ENCODE measurements at regions not wholly inside any gene's neighbourhood (a gene's known extent, or its start where the extent isn't known, plus 50 kb on each side); places are given as distances from the start of the nearest gene placed in this dataset.

DNA sequence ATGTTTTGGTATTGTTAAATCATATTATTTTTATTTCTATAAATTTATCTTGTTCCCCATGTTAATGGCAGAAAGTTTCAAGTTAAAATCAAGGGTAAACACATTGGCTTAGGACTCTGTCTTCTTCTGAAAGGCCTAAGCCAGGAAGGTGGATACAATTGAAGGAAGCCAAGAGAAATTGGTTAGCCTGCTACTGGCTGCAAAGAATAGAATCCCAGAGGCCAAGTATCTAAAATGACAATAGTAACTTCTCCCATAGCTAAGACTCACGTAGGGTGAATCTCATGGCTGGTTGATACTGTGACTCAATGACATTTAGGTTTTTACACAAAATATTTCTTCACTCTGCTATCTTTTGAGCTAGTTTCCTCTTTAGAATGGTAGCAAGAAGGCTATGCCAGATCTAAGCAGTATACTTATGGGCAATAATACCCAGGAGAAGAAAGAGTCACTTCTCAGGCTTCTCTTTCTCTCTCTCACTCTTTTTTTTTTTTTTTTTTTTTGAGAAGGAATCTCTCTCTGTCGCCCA lies 621.5 kb upstream of the TBL1XR1 start:
- no peak for DNase-seq (ENCODE audit: low spot score)

DNA sequence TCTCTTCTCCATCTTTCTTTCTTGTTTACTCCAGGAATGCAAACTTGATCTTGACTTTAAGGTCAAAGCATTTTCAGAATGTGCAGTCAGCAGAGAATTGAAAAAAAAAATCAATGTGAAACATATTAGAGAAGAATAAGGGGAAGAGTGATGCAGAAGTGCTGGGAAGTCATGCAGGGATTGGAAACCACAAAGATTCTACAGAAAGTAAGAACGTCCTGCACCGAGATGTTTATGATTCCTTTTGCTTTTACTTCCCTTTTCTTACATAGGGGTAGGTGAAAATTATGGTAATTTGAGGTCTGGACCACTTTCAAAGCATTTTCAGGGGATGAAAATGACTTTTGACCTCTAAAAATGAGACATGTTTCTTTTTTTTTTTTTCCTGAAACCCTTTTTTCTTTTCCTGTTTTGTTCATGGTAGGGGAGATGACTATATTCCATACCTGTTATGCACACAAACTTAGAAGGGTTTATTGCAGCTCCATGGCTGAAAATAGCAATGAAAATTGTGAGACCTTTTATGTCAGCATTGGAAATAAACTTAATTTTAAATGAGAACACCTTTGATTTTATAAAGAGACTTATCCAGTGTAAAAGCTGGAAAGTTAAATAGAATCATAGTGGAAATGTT lies 623.5 kb upstream of the TBL1XR1 start:
- no peak for DNase-seq (ENCODE audit: low spot score)

DNA sequence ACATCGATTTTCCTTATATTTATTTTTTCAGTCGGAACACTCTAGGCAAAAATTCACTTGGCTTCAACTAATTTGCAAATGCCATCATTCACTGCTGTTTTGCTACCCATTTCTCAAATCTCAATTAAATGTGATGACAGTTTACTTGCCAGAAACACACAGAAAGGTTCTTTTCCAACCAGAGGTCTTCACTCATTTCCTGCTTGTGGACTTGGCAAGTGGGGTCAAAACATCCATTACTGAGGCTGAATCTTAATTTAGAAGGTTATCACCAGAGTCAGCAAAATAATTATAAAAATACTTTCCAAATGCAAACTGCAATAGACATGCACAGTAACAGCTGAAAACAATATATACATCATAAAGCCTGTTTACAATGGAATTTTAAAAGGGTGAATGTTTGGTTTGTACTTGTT lies 625.4 kb upstream of the TBL1XR1 start:
- no peak for DNase-seq (ENCODE audit: low spot score)

DNA sequence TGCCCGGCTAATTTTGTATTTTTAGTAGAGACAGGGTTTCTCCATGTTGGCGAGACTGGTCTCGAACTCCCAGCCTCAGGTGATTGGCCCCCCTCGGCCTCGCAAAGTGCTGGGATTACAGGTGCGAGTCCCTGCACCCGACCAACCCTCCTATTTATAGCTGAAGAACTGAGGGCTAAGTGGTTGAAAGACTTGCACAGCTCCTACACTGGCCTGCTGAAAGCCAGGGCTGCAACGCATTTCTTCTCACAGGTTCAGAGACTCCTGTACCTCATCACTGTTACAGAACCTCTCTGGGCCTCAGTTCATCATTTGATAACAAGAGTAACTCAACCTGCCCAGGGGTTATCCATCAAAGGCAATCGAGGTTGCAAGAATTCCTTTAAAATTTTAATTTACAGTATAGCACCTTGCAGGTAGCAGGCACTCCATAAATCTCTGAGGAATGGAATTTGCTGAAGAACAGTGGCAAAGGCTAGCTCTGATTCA lies 626.5 kb upstream of the TBL1XR1 start:
- no peak for DNase-seq (ENCODE audit: low spot score)

DNA sequence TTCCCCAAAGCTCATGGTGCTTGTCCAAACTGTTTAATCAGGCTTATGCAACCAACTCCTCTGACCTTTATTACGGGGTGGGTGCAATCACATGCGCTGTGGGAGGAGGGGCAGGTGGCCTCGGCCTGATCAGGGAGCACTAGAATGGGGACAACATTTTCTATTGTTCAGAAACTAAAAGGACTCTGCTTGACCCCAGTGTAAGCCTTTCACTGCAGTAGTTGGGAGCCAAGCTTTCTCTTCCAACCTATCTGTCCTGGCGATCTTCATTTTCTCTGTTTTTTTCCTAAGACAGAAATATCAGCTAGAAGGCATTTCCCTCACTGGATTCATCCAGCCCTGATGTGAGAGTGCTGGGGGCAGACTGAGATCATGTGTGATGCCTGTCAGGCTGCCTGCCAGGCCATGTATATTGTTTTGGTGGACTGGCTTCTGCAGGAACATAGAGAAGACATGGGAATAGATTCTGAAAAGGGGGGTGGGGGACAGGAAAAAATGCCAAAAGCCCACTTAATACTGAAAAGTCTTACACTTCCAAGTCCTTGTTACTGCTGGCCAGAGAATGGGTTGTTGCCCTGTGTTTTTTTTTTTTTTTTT lies 627.0 kb upstream of the TBL1XR1 start:
- DNase-seq (ENCODE audit: low spot score) = peak; percentile 50

DNA sequence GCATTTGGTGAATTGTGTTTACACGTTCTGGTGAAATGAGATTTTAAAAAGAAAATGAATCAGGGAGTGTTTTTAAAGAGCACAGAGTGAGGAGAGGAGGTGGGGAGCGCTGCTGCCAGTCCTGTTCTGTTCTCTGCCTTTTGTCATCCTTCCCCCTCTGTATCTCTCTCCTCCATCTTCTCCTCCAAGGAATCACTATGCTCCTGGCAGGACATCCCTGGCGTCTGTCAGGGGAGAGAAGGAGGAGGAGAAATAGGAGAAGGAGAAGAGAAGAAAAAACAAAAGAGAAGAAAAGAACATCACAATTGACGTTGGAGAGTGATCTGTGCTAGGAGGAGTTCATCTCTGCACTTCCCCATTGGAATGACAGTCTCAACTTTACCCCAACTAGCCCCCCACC lies 627.6 kb upstream of the TBL1XR1 start:
- DNase-seq (ENCODE audit: low spot score) = no peak

DNA sequence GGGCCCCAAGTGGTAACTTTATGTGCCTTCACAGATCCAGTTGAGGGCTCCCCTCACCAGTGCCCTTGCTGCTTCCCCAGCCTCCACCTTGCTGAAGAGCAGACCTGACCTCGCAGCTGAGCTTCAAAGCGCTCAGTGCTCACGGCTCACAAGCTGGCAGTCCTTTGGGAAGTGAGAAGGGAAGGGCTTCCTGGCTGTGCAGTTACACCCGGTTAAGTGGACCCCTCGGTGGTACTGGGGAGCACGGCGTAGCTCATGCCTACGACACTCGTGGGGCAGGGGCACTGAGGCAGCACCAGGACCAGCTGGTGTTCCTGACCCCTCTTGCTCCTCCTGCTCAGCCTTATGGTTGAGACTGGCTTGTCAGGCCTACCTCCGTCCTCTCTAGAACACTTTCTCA lies 629.0 kb upstream of the TBL1XR1 start:
- DNase-seq (ENCODE audit: low spot score) = no peak

DNA sequence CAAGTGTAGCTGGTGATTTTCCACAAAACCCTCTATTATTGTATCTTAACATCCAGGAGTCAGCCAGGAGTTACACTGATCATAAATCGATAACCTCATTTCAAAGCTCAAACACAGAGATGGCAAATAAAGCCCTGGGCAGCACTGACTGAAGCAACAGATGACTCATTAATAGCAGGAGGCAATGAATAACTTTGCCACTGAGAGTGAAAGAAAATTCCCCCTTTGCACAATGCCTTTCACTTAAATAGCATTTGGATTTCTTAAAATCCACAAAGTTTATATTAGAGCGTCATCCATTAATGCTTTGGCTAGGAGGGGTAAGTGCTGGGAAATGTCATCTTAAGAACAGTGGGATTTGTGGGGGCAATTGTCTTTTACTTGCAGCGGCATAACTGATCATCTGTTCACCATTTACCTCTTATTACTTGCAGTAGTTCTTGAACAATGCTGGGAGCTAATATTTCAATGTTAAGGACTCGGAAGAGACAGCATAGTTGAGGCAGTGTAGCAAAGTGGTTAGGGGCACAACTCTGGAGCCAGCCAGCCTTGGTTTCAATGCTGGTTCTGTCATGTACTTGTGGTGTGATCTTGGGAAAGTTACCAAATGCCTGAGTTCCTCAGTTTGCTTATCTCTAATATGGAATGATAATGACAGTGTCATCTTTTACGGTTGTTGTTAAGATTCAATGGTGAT lies 630.4 kb upstream of the TBL1XR1 start:
- DNase-seq (ENCODE audit: low spot score) = peak; percentile 29

DNA sequence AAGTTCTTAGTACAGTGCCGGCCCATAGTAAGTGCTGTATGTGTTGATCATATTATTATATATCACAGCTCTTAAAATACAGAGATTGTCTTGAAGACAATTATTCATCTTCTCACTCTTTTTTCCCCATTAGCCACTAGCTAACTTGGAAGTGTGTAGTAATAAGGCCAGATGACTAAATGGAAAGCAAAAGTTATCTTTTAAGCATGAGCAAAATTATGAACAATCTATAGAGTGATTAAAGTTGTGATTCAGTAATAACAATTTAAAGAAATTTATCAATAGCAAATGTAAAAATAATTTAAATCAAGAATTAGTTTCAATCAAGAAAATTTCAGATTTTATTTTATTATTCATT lies 630.9 kb upstream of the TBL1XR1 start:
- no peak for DNase-seq (ENCODE audit: low spot score)

DNA sequence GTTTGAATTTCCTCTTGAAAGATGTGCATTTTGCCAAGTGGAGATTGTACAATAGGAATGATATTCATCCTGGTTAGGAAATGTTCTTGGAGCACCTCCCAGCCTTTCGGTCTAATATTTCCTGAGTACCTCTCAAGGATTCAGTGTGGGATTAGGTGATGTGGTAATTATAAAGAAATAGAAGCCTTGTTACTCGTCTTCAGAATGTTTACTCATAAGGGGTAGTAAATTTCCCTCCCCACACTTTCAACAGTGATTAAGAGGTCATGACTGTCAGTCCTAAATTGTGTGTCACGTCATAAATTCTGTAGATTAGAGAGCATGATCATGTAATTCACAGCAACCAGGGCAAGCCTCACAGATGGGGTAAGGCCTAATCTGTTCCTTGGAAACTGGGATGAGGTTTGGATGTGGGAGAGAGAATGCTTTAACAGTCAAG lies 633.1 kb upstream of the TBL1XR1 start:
- no peak for DNase-seq (ENCODE audit: low spot score)

DNA sequence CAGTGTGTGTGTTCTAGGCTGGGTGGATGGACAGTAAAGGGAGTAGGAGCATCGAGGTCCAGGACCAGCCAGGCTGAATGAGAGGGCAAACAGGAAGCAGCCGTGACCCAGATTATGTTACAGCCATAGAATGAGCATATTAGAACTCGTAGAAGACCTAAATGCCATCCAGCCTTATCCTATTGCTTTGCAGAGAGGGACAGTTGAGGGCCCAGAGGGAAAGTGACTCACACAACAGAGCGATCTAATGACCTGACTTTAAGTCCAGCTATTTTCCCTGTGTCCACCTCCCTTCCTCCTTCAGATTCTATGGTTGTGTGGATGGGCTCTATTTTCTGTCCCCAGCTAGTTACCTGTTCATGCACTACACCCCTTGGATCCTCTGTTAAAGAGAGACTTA lies 634.1 kb upstream of the TBL1XR1 start:
- no peak for DNase-seq (ENCODE audit: low spot score)

DNA sequence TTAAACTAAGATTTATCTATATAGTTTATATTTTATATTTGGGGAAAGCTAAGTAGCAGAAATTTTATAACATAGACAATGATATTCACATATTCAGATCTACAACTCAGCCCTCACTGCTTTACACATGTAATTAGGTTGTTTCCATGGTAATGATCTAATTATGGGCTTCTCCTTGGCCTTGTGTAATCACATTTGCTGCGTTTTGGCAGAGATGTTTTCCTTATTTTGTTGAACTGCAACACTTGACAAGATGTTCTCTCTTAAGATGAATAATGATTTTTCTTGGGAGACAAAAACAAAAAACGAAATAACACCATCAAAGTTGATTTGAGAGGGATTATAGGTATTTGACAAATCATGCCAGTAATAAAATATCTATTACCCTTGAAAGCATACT lies 635.6 kb upstream of the TBL1XR1 start:
- no peak for DNase-seq (ENCODE audit: low spot score)

DNA sequence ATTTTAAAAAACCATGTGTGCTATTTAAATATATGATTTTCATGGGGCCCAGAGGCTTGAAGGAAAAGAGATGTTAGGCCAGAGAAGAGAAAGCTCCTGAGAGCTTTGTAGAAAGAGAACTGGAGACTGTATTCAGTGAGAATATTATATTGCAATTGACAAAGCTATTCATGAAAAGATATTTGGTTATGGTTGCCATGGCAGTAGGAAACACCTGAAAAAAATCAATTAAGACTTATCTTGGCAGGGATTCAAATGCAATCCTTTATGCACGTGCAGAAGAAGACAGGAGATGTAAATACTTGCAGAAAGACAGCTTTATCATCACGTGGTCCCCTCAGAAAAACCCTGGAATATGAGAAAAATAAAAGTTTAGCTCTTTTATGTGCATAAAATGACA lies 636.0 kb upstream of the TBL1XR1 start:
- DNase-seq (ENCODE audit: low spot score) = no peak

DNA sequence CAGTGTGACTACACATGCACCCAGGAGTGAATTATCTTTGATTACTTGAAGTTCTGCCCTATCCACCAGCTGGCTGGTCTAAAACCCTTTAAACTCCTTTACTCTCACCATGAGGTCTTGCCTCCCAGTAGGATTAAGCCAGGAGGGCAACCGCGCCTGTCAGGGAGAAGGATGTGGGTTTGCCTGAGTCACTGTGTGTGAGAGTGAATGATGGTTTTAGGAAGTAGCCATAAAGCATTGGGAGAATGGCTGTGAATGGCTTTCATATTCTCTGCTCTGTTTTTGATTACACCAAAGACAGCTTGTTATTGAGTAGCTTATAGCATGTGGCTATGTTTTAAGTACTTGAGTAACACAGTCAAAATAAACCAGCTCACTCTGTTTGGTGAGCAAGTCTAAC lies 637.7 kb upstream of the TBL1XR1 start:
- DNase-seq (ENCODE audit: low spot score) = peak; percentile 31

DNA sequence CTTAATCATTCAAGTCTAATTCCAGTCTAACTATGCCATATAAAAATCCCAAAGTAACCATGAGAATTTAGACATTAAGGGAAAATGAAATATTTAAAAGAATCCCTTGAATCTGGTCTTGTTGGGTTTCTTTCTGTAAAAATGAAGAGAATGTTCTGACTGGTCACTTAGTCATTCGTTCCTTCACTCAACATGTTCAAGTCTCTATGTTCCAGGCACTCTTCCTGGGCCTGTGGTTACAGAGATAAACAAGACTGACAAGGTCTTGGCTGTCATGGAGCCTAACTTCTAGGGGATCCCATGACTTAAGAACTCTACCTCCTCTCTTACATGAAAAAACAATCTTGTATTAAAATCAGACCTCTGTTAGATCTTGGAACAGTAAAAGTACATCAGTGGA lies 638.6 kb upstream of the TBL1XR1 start:
- peak; percentile 18 for DNase-seq (ENCODE audit: low spot score)

DNA sequence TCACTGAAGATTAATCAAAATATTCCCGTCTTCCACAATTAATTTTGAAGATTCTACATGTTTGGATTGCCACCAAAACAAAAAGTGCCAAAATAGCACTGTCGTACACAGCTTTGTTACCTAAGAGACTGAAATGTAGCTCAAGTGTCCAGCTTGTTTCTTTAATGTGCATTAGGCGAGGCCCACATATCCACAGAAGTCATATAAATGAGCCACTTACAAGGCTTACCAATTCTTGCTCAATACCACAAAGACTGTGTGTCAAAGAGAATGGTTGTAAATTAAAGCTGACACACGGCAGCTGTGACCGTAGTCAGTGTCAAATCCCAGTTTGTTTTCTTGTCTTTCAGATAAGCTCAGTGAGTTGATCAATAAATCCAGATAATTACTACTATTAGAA lies 639.4 kb upstream of the TBL1XR1 start:
- no peak for DNase-seq (ENCODE audit: low spot score)

DNA sequence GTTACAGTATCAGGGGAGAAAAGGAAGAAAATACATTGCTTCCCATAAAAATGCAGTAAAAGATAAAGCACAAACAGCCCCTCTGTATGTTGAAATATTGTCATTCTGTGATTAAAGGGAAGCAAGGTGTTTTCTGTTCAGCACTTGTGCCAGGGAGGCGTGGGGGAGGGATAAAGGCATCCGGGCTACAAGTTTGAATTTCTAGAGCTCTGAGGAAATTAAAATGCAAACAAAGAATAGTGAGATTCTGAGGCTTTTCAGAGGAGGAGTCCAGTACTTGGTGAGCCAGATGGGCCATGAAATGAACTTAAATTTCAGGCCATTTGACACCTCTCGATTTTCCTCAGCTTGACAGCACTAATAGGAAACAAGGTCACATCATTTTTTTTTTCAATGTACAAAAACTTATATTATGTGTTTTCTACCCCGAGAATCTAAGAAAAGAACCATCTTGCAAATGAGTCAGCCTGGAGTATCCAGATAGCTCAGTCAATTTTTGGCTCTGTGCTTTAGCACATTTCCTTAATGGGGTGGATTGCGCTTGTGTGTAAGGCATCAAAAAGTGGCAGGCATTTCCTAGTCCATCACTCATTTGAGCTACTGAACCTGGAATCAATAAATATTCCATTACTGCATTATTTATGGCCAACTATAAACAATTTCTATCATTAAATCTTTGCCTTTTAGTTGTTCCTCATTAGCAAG lies 640.8 kb upstream of the TBL1XR1 start:
- DNase-seq (ENCODE audit: low spot score) = no peak

DNA sequence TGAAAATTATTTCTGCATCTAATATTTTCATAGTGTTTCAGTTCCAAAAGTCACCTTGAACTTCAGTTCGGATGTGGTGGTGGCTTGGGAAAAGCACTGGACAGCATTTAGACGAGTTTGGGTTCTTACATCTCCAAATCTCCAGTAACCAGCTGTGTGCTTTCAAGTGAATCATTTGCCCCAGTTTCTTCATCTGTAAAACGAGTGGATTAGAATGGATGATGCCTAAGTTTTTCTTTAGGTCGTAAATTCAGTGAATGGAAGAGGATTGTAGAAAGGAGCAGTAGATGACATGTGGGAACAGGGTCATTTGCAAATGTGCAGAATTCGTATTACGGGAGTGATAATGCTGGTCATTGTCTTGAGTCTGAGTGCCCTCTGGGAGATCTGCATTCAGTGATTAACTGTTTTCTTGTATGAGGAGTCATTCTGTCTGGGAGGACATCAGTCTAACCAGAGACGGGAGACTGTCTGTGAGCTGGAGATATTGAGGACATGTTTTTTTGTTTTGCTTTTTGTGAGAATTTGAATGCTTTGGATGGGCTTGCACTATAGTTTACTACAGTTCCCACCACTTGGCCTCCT lies 641.6 kb upstream of the TBL1XR1 start:
- no peak for DNase-seq (ENCODE audit: low spot score)

DNA sequence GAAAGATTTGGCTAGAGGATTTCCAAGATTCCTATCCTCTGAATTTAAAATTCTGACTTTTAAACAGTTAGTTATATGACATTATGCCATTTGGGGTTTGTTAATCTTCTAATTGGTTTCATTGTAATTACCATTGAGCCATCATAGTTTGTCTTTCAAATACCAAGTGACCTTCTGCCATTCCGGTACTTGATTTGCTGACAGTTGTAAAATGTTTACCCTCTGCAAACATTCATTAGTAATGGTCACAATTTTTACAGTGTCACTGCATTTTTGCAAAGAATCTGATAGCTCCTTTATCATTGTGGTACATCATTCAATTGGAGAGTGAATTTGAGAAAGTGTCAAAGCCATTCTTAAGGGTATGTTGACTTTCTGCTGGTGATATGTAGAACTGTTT lies 645.0 kb upstream of the TBL1XR1 start:
- no peak for DNase-seq (ENCODE audit: low spot score)

DNA sequence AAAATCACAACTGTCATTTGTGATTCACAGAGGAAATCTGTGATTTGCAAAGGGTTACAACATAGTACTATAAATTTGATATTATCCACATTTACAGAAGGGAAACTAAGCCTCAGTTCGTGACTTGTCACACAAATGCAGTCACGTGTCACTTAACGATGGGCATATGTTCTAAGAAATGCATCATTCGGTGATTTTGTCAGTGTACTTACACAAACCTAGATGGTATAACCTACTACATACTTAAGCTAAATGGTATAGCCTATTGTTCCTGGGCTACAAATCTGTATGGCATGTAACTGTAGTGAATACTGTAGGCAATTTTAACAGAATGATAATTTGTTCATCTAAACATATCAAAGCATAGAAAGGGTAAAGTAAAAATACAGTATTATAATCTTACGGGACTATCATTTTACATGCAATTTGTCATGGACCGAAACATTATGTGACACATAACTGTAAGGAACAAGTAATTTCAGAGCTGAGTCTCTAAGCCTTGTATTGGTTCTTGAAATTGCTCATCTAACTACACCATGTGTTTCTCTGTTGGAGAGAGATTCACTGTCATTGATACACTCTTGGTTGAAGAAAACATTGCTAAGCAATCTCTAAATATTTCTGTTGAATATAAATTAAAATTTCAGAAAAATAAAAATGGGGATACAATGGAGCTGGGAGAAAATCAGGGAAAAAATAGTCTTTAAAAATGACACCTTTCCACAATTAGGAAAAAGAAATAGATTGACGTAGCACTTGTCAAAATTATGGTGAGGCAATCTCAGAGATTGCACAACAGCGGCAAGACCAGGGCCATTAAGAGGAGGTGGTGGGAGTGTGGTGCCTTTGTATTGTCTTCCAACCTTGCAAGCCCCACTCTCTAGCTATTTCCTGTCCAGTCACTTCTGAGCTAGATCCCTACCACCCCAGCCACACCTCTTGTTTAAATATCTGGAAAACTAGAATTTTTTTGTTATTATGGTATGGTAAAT lies 645.8 kb upstream of the TBL1XR1 start:
- DNase-seq (ENCODE audit: low spot score) = no peak
